Right lobe of liver (tissue), 4 donors: ENCODE measurements at regions not wholly inside any gene's neighbourhood (a gene's known extent, or its start where the extent isn't known, plus 50 kb on each side); places are given as distances from the start of the nearest gene placed in this dataset.

Source experiments
- POLR2A ChIP-seq: fragments of 450-650 bp; IDR thresholded peaks from one replicate; pipeline ENCODE4 v1.6.1; 2017; ENCODE audit warnings: antibody characterized with exemption, mild to moderate bottlenecking
- TF ChIP-seq, protein P1 (sequence below), 4 donors: fragments of 200-600 bp in 3 of 4; fragments of 450-650 bp in 1 of 4; IDR thresholded peaks; one replicate each; pipeline versions ENCODE4 v1.5.1 to v1.8.0; 2016 to 2022; ENCODE audit warnings: antibody characterized with exemption in 4 of 4, mild to moderate bottlenecking in 2 of 4
- donor health status: DM: no; HTN: no; CAD: no.
- donor health status: DM: no; HTN: no; CAD: no.
- donor health status: DM: no; HTN: yes; CAD: no.

DNA sequence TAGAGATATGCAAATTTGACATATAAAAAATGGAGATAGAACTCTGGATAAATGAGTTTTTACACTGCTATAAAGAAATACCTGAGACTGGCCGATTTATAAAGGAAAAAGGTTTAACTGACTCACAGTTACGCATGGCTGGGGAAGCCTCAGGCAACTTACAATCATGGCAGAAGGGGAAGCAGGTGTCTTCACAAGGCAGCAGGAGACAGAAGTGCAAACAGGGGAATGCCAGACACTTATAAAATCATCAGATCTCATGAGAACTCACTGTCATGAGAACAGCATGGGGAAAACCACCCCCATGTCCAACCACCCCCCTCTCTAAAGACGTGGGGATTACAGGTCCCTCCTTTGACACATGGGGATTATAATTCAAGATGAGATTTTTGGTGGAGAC, 1540.2 kb upstream of the SLC39A10 start:
- TF ChIP-seq, protein P1, sequence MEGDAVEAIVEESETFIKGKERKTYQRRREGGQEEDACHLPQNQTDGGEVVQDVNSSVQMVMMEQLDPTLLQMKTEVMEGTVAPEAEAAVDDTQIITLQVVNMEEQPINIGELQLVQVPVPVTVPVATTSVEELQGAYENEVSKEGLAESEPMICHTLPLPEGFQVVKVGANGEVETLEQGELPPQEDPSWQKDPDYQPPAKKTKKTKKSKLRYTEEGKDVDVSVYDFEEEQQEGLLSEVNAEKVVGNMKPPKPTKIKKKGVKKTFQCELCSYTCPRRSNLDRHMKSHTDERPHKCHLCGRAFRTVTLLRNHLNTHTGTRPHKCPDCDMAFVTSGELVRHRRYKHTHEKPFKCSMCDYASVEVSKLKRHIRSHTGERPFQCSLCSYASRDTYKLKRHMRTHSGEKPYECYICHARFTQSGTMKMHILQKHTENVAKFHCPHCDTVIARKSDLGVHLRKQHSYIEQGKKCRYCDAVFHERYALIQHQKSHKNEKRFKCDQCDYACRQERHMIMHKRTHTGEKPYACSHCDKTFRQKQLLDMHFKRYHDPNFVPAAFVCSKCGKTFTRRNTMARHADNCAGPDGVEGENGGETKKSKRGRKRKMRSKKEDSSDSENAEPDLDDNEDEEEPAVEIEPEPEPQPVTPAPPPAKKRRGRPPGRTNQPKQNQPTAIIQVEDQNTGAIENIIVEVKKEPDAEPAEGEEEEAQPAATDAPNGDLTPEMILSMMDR (IDR thresholded peaks at IDR 0.05) = no peak
- no peak for TF ChIP-seq POLR2A
